LNCaP clone FGC (cell line): ENCODE measurements at regions not wholly inside any gene's neighbourhood (a gene's known extent, or its start where the extent isn't known, plus 50 kb on each side); places are given as distances from the start of the nearest gene placed in this dataset.

Experiments
- DNase-seq: peaks from one replicate; pipeline ENCODE4 v3.0.0-alpha.2; 2011; ENCODE audit warnings: low read depth
- H3K4me3 ChIP-seq: 2 replicates; pipeline ENCODE4 v1.5.1; 2011; ENCODE audit warnings: mild to moderate bottlenecking, low read depth, low read length, control low read depth
- TF ChIP-seq, protein P1 (sequence below): IDR thresholded peaks from 2 replicates; pipeline ENCODE4 v1.5.1; 2012; ENCODE audit warnings: mild to moderate bottlenecking; ENCODE audit not compliant: control insufficient read depth, insufficient read depth; ENCODE audit errors: extremely low read depth

DNA sequence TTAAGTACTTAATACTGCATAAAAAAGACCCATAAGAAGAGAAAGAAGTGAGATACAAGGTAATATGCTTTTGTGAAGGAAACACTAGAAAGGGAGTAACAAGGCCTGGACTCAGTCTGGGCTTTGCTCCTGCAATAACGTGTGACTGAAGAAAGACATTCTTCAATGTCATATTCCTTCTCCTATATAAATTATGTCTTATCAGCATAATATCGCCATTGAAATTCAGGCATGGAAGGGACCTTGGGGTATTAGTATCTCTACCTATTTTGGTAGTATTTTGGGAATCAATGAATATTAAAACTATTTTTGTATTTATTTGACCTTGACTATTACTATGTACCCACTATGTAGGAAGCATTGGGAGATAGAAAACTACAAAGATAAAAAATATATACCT, 62.2 kb upstream of the GIMD1 start:
- DNase-seq = no peak
- TF ChIP-seq, protein P1, sequence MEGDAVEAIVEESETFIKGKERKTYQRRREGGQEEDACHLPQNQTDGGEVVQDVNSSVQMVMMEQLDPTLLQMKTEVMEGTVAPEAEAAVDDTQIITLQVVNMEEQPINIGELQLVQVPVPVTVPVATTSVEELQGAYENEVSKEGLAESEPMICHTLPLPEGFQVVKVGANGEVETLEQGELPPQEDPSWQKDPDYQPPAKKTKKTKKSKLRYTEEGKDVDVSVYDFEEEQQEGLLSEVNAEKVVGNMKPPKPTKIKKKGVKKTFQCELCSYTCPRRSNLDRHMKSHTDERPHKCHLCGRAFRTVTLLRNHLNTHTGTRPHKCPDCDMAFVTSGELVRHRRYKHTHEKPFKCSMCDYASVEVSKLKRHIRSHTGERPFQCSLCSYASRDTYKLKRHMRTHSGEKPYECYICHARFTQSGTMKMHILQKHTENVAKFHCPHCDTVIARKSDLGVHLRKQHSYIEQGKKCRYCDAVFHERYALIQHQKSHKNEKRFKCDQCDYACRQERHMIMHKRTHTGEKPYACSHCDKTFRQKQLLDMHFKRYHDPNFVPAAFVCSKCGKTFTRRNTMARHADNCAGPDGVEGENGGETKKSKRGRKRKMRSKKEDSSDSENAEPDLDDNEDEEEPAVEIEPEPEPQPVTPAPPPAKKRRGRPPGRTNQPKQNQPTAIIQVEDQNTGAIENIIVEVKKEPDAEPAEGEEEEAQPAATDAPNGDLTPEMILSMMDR = no peak
- no peak overlapping the region for H3K4me3 ChIP-seq

DNA sequence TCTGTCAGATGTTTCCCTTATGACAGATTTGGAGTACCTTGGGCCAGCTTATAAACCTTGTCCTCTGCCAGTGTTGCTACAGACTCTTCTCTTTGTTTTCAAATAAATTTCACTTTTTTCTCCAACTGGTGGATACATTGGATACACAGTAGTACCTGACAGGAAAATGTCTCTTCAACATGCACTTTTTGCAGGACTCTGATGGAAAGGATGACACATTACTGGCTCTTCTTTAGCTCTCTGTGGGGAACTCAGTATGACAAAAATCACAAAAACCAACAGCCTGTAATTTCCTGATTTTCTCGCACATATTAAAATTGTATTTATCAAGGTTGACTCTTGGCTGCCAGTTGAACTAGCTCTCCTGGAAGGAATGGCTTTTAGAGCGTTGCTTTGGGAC, 61.3 kb upstream of the GIMD1 start:
- no peak for DNase-seq
- TF ChIP-seq, protein P1 = no peak
- H3K4me3 ChIP-seq = no peak overlapping the region

DNA sequence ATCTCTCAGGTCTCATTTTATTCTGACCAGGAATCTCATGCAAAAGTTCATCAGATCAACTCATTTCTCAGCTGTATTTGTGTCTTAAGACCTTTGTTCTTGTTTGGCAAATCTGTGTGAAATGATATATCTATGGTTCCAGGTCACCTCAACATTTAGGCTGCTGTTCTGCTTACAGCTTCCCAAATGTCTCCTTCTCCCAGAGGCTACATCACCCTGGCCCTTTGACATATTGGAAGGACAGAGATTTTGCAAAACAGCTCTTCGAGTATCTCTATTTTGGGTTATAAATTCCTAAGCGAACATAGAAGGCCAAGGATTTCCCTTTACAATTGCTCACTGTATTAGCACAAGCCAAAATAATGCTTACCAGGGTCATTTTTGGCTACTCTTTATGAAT, 57.5 kb upstream of the GIMD1 start:
- no peak for DNase-seq
- no peak overlapping the region for H3K4me3 ChIP-seq
- TF ChIP-seq, protein P1 = no peak

DNA sequence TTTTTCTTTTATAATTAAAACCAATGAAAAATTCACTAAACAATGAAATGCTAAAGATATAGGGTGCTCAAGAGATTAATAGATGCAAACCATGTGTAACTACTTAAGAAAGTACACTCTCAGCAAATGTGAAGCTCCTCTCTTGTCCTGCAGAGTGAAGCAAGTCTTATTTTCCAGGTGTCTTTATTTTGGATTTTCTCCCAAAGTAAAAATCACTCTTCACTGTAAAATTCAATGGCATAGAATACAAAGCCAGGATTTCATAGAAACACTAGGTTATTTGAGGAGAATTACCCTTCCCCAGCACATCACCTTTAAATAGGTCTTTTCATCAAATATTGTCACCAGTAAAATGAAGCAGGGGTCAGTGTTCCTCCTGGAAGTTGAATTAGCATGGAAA, 57.0 kb upstream of the GIMD1 start:
- TF ChIP-seq, protein P1 = no peak
- no peak for DNase-seq
- H3K4me3 ChIP-seq = no peak overlapping the region

DNA sequence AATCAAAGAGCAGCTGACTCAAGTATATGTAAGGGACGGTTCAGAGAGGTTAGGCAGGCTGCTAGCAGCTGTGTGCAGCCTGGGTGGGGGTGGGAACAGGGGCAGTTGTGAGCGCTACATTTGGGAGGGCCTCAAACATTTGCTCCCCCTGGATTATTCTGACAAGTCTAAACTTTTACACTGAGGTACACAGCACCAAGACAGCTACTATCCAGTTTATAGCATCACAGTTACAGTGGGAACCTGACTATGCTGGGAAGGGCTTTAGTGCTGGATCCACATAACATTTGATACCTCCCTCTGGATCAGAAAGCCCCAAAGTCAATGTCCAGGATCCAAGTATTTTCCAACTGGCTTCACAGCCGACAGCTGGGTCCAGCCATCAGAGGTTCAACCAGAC, 55.8 kb upstream of the GIMD1 start:
- no peak overlapping the region for H3K4me3 ChIP-seq
- TF ChIP-seq, protein P1 = no peak
- DNase-seq = no peak

DNA sequence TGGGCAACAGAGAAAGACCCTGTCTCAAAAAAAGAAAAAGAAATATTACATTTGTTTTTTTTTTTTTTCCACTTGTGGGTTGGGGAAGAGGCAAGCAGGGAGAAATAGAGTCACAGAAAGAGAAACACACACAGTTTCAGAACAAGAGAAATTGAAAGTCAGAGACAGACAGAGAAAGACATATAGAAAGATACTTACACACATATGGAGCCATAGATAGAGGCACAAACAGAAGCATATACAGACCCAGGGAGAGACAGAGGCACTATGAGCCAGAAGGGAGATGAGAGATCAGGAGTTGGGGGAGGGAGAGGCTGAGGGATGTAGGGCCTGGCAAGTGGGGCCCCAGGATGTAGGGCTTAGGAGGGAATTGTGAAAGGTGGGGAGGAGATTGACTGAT, 55.2 kb upstream of the GIMD1 start:
- no peak for DNase-seq
- H3K4me3 ChIP-seq = no peak overlapping the region
- TF ChIP-seq, protein P1 = no peak

DNA sequence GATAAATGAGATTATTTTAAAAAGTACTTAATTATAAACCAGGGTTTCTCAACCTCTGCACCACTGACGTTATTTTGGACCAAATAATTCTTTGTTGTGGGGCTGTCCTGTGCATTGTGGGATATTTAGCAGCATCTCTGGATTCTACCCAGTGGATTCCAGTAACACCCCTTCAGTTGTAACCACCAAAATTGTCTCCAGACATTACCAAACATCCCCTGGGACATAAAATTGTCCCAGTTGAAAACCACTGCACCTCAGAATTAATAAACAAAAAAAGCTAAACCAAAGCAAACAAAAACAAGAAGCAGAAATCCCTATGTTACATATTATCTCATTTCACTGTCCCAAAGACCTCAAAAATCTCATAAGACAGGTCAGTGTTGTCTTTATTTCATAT, 54.2 kb upstream of the GIMD1 start:
- H3K4me3 ChIP-seq = no peak overlapping the region
- TF ChIP-seq, protein P1 = no peak
- no peak for DNase-seq
